BE2C (cell line): ENCODE measurements at regions not wholly inside any gene's neighbourhood (a gene's known extent, or its start where the extent isn't known, plus 50 kb on each side); places are given as distances from the start of the nearest gene placed in this dataset.

ENCODE experiments used
- DNase-seq: peaks from one replicate; pipeline ENCODE4 v3.0.0-alpha.2; 2020
- H3K27me3 ChIP-seq: fragments of 250-450 bp; sonication (Bioruptor Pico); 2 replicates; pipeline ENCODE4 v1.5.1; 2020; ENCODE audit warnings: mild to moderate bottlenecking
- H3K36me3 ChIP-seq: fragments of 250-450 bp; sonication (Bioruptor Pico); 2 replicates; pipeline ENCODE4 v1.5.1; 2020; ENCODE audit warnings: mild to moderate bottlenecking
- H3K4me1 ChIP-seq: fragments of 250-450 bp; sonication (Bioruptor Pico); 2 replicates; pipeline ENCODE4 v1.5.1; 2020
- H3K4me3 ChIP-seq: 2 replicates; pipeline ENCODE4 v1.5.1; 2011; ENCODE audit warnings: low read depth, low read length
- H3K9me3 ChIP-seq: fragments of 250-450 bp; sonication (Bioruptor Pico); 2 replicates; pipeline ENCODE4 v1.5.1; 2020
- TF ChIP-seq, protein P1 (sequence below): IDR thresholded peaks from 2 replicates; pipeline ENCODE4 v1.5.1; 2012; ENCODE audit warnings: mild to moderate bottlenecking, low read depth, low read length

DNA sequence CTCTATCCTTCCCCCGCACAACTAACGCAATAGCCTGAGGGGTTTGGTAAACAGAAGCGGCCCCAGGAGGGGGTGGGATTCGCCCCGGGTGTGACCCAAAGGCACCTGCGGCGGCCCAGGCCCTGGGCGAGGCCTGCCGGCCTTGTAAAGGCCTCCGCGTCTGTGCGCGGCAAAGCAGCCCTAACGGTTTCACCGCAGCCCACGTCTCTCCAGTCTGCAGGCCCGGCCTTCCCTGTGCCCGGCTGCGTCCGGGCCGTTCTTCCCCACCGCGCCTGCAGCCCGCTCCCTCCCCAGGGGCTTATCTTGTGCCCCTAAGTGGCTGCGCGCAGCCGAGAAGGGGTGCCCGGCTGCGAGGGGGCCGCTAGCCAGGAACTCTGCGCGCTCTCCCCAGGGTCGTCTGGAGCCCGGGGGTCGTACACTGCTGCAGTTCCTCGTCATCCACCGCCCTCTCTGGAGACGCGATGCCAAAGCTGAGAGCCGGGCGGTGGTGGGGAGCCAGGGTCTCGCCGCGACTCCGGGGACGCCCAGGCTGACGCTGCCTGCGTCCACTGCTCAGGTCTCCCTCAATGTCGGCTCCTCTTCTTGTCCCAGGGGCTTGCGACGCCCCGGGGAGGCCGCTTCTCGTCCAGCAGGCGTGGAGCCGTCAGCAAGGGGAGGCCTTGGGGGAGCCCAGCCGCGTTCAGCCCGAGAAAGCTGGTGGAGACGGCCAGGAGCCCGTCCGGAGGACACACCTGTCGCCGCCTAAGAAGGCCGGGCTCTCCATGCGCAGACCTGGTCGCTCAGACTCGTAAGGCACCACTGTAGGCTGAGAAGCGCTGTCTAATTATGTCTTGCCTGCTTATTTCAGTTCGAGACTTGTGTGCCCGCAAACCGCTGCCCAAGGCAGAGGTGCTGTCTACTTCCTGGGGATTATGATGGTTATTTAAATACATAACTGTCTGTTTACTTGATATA is 132.3 kb downstream of the SPAG6 start:
- TF ChIP-seq, protein P1, sequence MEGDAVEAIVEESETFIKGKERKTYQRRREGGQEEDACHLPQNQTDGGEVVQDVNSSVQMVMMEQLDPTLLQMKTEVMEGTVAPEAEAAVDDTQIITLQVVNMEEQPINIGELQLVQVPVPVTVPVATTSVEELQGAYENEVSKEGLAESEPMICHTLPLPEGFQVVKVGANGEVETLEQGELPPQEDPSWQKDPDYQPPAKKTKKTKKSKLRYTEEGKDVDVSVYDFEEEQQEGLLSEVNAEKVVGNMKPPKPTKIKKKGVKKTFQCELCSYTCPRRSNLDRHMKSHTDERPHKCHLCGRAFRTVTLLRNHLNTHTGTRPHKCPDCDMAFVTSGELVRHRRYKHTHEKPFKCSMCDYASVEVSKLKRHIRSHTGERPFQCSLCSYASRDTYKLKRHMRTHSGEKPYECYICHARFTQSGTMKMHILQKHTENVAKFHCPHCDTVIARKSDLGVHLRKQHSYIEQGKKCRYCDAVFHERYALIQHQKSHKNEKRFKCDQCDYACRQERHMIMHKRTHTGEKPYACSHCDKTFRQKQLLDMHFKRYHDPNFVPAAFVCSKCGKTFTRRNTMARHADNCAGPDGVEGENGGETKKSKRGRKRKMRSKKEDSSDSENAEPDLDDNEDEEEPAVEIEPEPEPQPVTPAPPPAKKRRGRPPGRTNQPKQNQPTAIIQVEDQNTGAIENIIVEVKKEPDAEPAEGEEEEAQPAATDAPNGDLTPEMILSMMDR, result no peak
- Histone ChIP-seq H3K27me3 (no peaks in the 10 kb centered on the region), H3K36me3 (no peaks in the 10 kb centered on the region), H3K4me1 (peaks cover 7% of the 10 kb centered on the region; the same call in 1 of the 2 replicates), H3K9me3 (no peaks in the 10 kb centered on the region), H3K4me3 (no peak overlapping the region)
- DNase-seq, result no peak

DNA sequence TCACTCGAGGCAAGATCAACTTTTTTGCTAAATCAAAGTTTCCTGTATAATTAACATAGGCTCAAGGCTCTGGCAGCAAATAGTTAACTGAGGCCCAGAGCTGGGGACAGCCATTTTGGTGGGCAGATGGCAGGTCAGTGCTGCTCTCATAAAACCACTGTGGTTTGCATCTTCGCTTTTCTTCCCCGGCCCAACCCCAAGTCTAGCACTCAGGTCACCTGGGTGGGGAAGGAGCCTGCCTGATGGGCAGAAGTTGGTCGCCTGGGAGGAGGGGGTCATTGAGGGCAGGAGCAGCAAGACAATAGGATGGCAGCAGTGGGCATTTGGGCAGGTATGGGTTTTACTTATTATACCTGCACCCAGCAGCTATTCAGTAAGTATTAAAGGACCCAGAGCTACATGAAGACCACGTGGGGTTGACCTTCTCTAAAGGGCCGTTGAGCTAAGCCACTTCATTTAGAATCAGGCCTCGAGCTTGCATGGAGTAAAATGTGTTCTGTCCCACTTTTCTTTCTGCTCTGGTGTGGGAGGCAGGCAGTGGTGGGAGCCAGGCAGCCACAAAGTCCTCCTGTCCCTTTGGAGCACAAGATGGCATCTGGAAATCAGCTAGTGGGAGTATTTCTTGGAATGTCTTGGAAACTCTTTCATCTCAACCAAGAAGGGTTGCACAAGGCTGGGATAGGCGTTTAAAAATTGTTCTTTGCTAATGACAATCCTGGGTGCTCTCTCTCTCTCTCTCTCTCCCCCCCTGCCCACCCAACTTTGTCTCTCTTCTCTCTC is 133.4 kb downstream of the SPAG6 start:
- Histone ChIP-seq H3K4me3 (no peak overlapping the region), H3K27me3 (no peaks in the 10 kb centered on the region), H3K36me3 (no peaks in the 10 kb centered on the region), H3K9me3 (no peaks in the 10 kb centered on the region), H3K4me1 (0 out of 2 replicates have a peak, but pooled peaks cover 5% of the 10 kb centered on the region)
- TF ChIP-seq, protein P1, result no peak
- DNase-seq, result no peak

DNA sequence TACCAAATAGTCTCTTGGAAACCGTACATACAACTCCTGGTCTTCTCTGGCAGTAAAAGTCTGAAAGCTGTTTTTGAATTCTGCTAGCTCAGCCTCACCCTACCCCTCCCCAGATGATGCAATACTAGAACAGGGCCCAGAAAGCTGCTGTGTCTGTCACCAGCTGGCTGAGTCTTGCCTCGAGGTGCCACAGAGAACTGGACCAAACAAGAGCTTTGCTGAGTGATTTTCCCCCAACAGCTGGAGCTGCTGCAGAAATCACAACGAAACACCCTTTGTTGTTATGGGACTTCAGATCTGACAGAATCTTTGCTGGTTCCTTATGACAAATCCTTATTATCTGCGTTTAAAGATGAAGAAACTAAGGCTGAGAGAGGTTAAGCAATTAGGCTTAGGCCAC is 134.1 kb downstream of the SPAG6 start:
- no peaks in the 10 kb centered on the region for H3K27me3 ChIP-seq
- 0 out of 2 replicates have a peak, but pooled peaks cover 4% of the 10 kb centered on the region for H3K4me1 ChIP-seq
- no peak for DNase-seq
- TF ChIP-seq, protein P1, result no peak
- H3K36me3 ChIP-seq, result no peaks in the 10 kb centered on the region
- H3K9me3 ChIP-seq, result no peaks in the 10 kb centered on the region
- H3K4me3 ChIP-seq, result no peak overlapping the region

DNA sequence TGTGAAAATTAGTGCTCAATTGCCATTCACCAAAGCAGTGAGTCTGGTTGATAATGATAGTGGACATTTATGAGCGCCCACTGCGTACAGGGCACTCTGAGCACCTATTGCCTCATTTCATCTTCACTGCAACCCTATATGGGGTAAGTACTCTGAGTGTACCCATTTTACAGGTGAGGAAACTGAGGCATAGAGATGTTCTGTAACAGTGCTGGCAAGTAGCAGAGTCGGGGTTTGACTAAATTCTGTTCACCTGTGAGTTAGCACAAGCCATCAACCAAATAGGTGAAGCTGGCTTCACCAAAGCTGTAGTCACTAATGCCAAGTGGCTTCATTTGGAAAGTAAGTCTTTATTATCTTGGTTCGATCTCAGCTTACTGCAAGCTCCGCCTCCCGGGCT is 135.8 kb downstream of the SPAG6 start:
- Histone ChIP-seq H3K9me3 (no peaks in the 10 kb centered on the region), H3K4me1 (no peaks in the 10 kb centered on the region), H3K27me3 (no peaks in the 10 kb centered on the region), H3K36me3 (no peaks in the 10 kb centered on the region), H3K4me3 (no peak overlapping the region)
- DNase-seq, result no peak
- TF ChIP-seq, protein P1, result no peak

DNA sequence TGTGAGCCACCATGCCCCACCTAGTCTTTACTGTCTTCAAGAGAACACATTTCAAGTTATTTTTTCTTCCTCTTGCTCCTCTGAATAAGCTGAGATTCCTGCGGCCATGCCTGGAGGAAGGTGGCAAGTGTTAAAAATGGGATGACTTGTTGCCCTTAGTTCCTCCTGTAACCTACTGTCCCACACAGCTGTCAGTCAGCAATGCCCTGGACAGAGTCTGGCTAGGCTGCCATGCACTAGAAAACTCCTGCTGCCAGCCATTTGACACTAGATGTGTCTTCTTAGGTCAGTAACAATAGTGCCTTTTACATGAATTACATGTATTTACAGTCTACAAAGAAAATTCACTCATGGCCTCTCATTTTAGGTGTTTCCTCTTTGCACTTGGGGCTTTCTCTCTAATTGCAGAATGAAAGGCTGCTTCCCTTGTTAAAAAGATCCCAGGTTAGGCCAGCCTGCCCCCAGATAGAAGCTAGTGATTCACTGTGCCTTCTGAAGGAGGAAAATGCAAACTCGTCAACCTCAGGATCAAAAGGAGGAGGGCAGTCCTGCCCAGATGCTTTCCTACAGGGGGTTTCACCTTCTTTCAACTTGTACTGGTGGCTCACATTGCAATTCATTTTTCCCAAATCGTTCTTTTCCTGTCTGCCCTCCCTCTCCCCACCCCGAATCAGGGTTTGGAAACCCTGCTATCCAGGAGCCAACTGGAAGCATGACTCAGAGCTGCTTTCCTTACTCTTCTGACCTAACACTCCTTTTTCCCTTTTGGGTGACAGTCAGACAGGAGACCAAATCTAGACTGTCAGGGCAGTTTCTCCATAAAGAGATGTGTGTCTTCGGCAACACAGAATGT is 136.6 kb downstream of the SPAG6 start:
- H3K36me3 ChIP-seq, result no peaks in the 10 kb centered on the region
- no peaks in the 10 kb centered on the region; the same call in 1 of the 2 replicates for H3K4me1 ChIP-seq
- H3K4me3 ChIP-seq, result no peak overlapping the region
- TF ChIP-seq, protein P1, result no peak
- H3K27me3 ChIP-seq, result no peaks in the 10 kb centered on the region
- DNase-seq, result no peak
- no peaks in the 10 kb centered on the region for H3K9me3 ChIP-seq
